Thyroid gland (tissue), 4 donors: ENCODE measurements at regions not wholly inside any gene's neighbourhood (a gene's known extent, or its start where the extent isn't known, plus 50 kb on each side); places are given as distances from the start of the nearest gene placed in this dataset.

Source experiments
- DNase-seq, 2 donors: peaks; one replicate each; pipeline ENCODE4 v3.0.0-alpha.2; 2019
- H3K27ac ChIP-seq, 3 donors: fragments of 200-600 bp; sonication (generic); 1 replicate in 2 of 3; 2 replicates in 1 of 3; pipeline ENCODE4 v1.5.1; 2016 to 2019; ENCODE audit warnings: mild to moderate bottlenecking in 1 of 3, moderate library complexity in 1 of 3
- H3K27me3 ChIP-seq: fragments of 200-600 bp; sonication (generic); one replicate; pipeline ENCODE4 v1.5.1; 2019
- H3K36me3 ChIP-seq, 2 donors: fragments of 200-600 bp; sonication (generic); one replicate each; pipeline ENCODE4 v1.5.1; 2016 to 2019
- H3K4me1 ChIP-seq, 2 donors: fragments of 200-600 bp; sonication (generic); one replicate each; pipeline ENCODE4 v1.5.1; 2017 to 2019
- H3K4me3 ChIP-seq, 3 donors: fragments of 200-600 bp; sonication (generic); replicated peaks in 1 of 3; 1 replicate in 2 of 3; 2 replicates in 1 of 3; pipeline ENCODE4 v1.5.1; 2016; ENCODE audit warnings: mild to moderate bottlenecking in 1 of 3
- H3K9me3 ChIP-seq: fragments of 200-600 bp; sonication (generic); one replicate; pipeline ENCODE4 v1.5.1; 2017
- POLR2A ChIP-seq, 2 donors: fragments of 450-650 bp; IDR thresholded peaks; one replicate each; pipeline ENCODE4 v1.6.1; 2017; ENCODE audit warnings: antibody characterized with exemption in 2 of 2, mild to moderate bottlenecking in 2 of 2, moderate library complexity in 1 of 2
- WGBS, 2 donors: methylation state at CpG; one replicate each; pipeline ENCODE4 v1.1.5; 2017; 5-methylcytosine and 5-hydroxymethylcytosine counted together
- intact Hi-C: fragments of 100-400 bp; cut with DNase I; formaldehyde crosslinking; loops from one replicate; pipeline ENCODE4 v1.15.1; 2023
- TF ChIP-seq, protein P1 (sequence below), 6 experiments: fragments of 200-600 bp in 3 of 6; fragments of 450-650 bp in 3 of 6; sonication (generic) in 3 of 6; IDR thresholded peaks; one replicate each; pipeline ENCODE4 v1.5.1; 2016 to 2019; ENCODE audit warnings: antibody characterized with exemption in 6 of 6, mild to moderate bottlenecking in 2 of 6, inconsistent platforms in 1 of 6, moderate library complexity in 1 of 6

DNA sequence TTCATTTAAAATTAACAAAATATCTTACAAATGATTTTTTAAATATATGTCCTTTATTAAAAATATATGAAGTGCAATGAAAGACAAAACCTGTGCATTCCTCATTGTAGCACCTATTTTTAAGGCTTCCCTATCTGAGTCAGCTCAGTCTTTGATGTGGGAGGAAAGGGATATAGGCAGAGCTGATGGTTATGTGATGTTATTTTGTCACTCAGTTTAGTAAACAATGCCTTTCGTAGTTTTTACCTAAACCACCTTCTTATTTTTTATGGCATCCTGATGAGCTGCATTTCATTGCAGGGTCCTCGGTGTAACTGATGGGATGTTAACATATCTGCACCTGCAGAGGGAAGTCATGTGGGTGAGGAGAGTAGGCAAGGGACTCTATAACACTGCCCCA is 58.9 kb upstream of the FRMD6 start:
- no peak overlapping the region for H3K27ac ChIP-seq
- no peak for TF ChIP-seq POLR2A (IDR thresholded peaks at IDR 0.05)
- TF ChIP-seq, protein P1, sequence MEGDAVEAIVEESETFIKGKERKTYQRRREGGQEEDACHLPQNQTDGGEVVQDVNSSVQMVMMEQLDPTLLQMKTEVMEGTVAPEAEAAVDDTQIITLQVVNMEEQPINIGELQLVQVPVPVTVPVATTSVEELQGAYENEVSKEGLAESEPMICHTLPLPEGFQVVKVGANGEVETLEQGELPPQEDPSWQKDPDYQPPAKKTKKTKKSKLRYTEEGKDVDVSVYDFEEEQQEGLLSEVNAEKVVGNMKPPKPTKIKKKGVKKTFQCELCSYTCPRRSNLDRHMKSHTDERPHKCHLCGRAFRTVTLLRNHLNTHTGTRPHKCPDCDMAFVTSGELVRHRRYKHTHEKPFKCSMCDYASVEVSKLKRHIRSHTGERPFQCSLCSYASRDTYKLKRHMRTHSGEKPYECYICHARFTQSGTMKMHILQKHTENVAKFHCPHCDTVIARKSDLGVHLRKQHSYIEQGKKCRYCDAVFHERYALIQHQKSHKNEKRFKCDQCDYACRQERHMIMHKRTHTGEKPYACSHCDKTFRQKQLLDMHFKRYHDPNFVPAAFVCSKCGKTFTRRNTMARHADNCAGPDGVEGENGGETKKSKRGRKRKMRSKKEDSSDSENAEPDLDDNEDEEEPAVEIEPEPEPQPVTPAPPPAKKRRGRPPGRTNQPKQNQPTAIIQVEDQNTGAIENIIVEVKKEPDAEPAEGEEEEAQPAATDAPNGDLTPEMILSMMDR (IDR thresholded peaks at IDR 0.05) = no peak
- 82 to 90% methylated on average over 2 of the region's 2 CpGs for WGBS, 2 donors
- H3K4me3 ChIP-seq = no peak overlapping the region
- H3K4me1 ChIP-seq = no peaks in the 10 kb centered on the region
- no peaks in the 10 kb centered on the region for H3K9me3 ChIP-seq
- H3K27me3 ChIP-seq = no peaks in the 10 kb centered on the region
- no peak for DNase-seq
- no peaks in the 10 kb centered on the region for H3K36me3 ChIP-seq
- intact Hi-C loops = no loop called here

DNA sequence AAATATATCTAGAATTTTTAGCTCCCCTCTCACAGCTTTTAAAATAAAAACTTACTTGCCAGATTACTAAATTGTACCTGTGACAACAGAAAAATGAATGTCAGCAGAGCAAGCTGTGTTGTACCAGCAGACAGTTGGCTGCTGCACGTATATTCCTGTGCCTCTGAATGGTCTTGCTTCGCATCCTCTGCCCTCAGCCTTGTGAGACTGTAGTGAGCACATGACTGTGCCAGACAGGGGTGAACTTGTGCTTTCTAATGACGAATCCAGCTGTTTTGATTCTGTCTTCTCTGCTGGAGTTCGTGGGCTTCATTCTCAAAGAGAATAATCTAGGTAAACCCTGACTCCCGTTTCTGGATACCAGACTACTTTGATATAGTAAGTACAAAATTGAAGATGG is 58.3 kb upstream of the FRMD6 start:
- H3K9me3 ChIP-seq = no peaks in the 10 kb centered on the region
- 55 to 84% methylated on average over 5 of the region's 5 CpGs for WGBS, 2 donors
- DNase-seq = no peak
- no peak for TF ChIP-seq POLR2A (IDR thresholded peaks at IDR 0.05)
- TF ChIP-seq, protein P1 (IDR thresholded peaks at IDR 0.05) = no peak
- H3K27me3 ChIP-seq = no peaks in the 10 kb centered on the region
- H3K27ac ChIP-seq = no peak overlapping the region
- no peaks in the 10 kb centered on the region for H3K36me3 ChIP-seq
- no peaks in the 10 kb centered on the region for H3K4me1 ChIP-seq
- no peak overlapping the region for H3K4me3 ChIP-seq
- intact Hi-C loops = no loop called here

DNA sequence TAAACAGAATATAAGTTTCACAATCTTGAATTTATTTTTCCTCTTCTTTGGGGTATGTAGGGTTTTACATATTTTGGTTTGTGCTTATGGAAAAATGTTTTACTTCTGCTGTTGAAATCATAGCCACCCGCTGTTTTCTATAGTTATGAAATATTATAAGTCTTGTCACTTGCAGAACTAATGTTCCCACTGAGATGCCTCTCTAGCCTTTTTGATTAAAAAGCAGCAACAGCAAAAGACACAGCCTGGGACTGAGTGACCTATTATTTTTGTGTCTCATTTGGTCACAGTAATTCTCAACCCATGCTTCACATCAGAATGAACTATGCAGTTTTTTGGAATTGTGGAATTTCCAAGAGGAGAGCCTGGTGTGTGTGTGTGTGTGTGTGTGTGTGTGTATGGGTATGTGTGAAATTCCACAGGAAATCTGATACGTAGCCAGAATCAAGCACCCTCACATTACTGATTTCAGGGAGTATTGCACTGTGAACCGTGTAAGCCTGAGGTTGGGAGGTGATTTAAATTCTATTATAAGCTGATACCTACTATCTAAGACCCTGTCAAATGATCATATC is 55.7 kb upstream of the FRMD6 start:
- Histone ChIP-seq H3K27me3 (no peaks in the 10 kb centered on the region), H3K27ac (no peak overlapping the region), H3K9me3 (no peaks in the 10 kb centered on the region), H3K4me3 (no peak overlapping the region), H3K36me3 (no peaks in the 10 kb centered on the region), H3K4me1 (no peaks in the 10 kb centered on the region)
- WGBS, 2 donors = 84% methylated on average over 3 of the region's 3 CpGs
- DNase-seq = no peak
- intact Hi-C loops = no loop called here
- TF ChIP-seq, protein P1 (IDR thresholded peaks at IDR 0.05) = no peak
- TF ChIP-seq POLR2A (IDR thresholded peaks at IDR 0.05) = no peak

DNA sequence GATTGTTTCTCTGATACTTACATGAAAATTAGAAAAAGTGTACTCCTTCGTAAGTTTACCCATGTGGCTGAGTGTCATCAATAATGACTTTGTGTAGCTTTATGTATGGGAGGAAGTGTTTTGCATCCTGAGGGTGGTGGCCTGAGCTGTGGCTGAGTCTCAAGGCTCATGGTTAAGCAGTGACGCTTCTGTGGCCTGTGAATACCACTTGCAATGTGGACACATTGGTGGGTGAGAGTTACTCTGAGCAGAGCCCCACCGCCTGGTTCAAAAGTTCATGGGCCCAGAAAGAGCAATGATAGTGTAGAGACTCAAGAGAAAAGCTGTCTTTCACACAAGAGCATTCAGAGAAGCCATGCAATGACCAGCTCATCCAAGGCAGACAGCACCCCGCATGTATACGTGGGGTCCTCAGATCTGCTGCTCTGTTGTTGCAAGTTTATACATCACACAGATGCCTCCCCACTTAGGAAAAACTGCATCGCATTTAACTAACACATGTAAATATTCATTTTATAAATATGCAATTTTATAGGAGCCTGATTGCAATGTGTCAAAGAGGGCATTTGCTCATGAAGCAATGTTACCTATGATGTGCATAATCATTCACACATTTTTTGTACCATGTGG is 55.1 kb upstream of the FRMD6 start:
- no peak overlapping the region for H3K4me3 ChIP-seq
- intact Hi-C loops = no loop called here

More for the DNA sequence above, 55.1 kb upstream of the FRMD6 start:
- Histone ChIP-seq H3K27ac (no peak overlapping the region), H3K36me3 (no peaks in the 10 kb centered on the region), H3K27me3 (no peaks in the 10 kb centered on the region), H3K4me1 (no peaks in the 10 kb centered on the region), H3K9me3 (no peaks in the 10 kb centered on the region)
- no peak for DNase-seq
- TF ChIP-seq, protein P1 (IDR thresholded peaks at IDR 0.05) = no peak
- no peak for TF ChIP-seq POLR2A (IDR thresholded peaks at IDR 0.05)
- WGBS, 2 donors = 84 to 95% methylated on average over 6 of the region's 6 CpGs
